SH-SY5Y (cell line): ENCODE measurements at regions not wholly inside any gene's neighbourhood (a gene's known extent, or its start where the extent isn't known, plus 50 kb on each side); places are given as distances from the start of the nearest gene placed in this dataset.

ENCODE experiments used
- GATA2 ChIP-seq: IDR thresholded peaks from 2 replicates; pipeline ENCODE4 v1.6.1; 2011; ENCODE audit warnings: mild to moderate bottlenecking, low read depth, low read length
- GATA3 ChIP-seq: IDR thresholded peaks from 2 replicates; pipeline ENCODE4 v1.6.1; 2011; ENCODE audit warnings: low read depth, mild to moderate bottlenecking, low read length, moderate library complexity

- TF ChIP-seq GATA2 (no peak), GATA3 (no peak)
Measured at GRCh38 chr5:40074826-40075225, 604.9 kb upstream of the PTGER4 start.

GRCh38 chr5:40073927-40074326, 605.8 kb upstream of the PTGER4 start:
- no peak for TF ChIP-seq GATA3
- no peak for TF ChIP-seq GATA2

GRCh38 chr5:40071870-40072269, 607.8 kb upstream of the PTGER4 start:
- TF ChIP-seq GATA2 (no peak), GATA3 (no peak)

- TF ChIP-seq GATA2 (no peak), GATA3 (no peak)
Measured at GRCh38 chr5:40066616-40067015, 613.1 kb upstream of the PTGER4 start.

GRCh38 chr5:40052808-40053207, 626.9 kb upstream of the PTGER4 start:
- TF ChIP-seq GATA2 = no peak
- TF ChIP-seq GATA3 = no peak

DNA sequence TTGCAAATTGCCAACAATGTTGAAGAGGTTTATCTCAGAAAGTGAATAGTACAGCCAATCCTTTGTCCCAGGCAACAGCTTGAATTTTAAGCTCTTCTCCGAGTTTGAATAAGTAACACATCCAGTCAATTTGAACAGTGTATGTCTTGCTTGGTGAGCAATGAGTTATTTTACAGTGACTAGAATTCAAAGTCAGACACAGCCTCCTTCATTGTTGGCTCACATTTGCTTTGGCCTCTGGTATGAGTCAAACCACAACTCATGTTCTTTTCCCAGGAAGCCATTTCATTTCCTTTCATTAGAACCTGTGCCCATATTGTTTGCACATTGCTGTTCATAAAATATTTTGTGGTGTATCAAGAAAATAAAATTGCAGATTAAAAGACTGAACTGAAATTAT, 622.0 kb upstream of the DAB2 start:
- TF ChIP-seq GATA2 (no peak), GATA3 (no peak)

GRCh38 chr5:40045429-40045828, 620.6 kb upstream of the DAB2 start:
- TF ChIP-seq GATA2 = no peak
- TF ChIP-seq GATA3 = no peak

GRCh38 chr5:40043916-40044315, 619.1 kb upstream of the DAB2 start:
- TF ChIP-seq GATA2 (no peak), GATA3 (no peak)

DNA sequence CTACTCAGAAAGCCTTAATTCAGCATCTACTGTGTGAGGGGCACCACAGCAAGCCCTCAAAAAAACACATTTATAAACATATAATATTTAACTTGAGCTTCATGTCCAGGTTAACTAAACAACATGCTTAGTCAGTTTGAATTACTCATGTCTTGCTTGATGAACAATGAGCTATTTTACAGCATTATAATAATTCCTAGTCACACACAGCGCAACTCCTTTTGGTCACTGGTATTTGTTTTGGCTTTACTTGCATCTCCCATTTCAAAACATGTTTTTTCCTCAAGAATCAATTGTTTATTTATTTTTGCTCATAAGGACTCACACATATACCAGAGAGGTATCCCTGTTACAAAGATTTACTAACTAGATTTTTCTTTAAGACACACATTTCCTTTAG, 616.7 kb upstream of the DAB2 start:
- TF ChIP-seq GATA2 = no peak
- TF ChIP-seq GATA3 = no peak

- TF ChIP-seq GATA3 (no peak), GATA2 (no peak)
Measured at GRCh38 chr5:40037713-40038112, 612.9 kb upstream of the DAB2 start.

- no peak for TF ChIP-seq GATA2
- no peak for TF ChIP-seq GATA3
Measured at GRCh38 chr5:40034441-40034840, 609.7 kb upstream of the DAB2 start.

DNA sequence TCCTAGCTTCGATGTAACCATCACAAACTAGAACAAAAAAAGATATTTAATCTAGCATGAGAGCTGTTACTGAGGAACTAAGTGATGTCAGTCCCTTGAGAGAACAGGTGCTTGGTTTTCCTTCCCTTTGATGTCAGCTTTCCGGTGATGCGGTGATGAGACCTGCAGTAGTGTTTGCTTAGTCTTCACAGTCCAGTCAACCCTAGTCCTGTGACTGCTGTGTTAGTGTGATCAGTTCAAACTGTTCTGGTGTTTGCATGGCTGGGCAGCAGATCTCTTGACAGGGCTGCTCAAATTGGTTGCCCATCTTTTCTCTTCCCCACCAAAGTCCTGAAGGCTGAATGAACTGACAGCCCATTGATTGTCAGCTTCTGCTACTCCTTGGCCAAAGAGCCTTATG, 608.6 kb upstream of the DAB2 start:
- TF ChIP-seq GATA3 (no peak), GATA2 (no peak)

DNA sequence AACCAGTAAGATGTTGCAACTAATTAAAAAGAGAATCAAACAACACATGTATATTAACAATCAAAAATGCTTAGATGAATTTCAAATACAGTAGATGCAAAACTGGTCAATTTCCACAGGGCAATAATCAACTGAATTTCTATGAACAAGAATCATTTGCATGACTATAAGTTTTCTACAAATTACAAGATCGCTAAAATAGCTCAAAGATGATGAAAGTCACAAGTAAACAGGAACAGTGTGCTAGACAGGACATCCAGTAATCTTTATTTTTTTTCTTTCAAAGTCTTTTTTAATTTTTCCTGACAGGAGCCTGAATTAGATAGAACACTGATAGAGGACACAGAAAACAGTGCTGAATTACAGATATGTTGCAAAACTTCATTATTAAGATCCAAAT, 608.2 kb upstream of the DAB2 start:
- TF ChIP-seq GATA2 (no peak), GATA3 (no peak)

GRCh38 chr5:40030661-40031060, 605.9 kb upstream of the DAB2 start:
- no peak for TF ChIP-seq GATA3
- no peak for TF ChIP-seq GATA2

- no peak for TF ChIP-seq GATA3
- TF ChIP-seq GATA2 = no peak
Measured at GRCh38 chr5:40029711-40030495, 605.1 kb upstream of the DAB2 start.

GRCh38 chr5:40027400-40027799, 602.6 kb upstream of the DAB2 start:
- no peak for TF ChIP-seq GATA3
- TF ChIP-seq GATA2 = no peak
